Lower leg skin (tissue), 3 donors: ENCODE measurements at regions not wholly inside any gene's neighbourhood (a gene's known extent, or its start where the extent isn't known, plus 50 kb on each side); places are given as distances from the start of the nearest gene placed in this dataset.

ENCODE experiments used
- POLR2A ChIP-seq, 2 donors: fragments of 450-650 bp; IDR thresholded peaks; one replicate each; pipeline ENCODE4 v1.6.1; 2016 to 2017; ENCODE audit warnings: antibody characterized with exemption in 2 of 2, mild to moderate bottlenecking in 1 of 2, moderate library complexity in 1 of 2
- TF ChIP-seq, protein P1 (sequence below), 3 donors: fragments of 450-650 bp; IDR thresholded peaks; one replicate each; pipeline ENCODE4 v1.5.1; 2016; ENCODE audit warnings: antibody characterized with exemption in 3 of 3, mild to moderate bottlenecking in 3 of 3, moderate library complexity in 2 of 3

DNA sequence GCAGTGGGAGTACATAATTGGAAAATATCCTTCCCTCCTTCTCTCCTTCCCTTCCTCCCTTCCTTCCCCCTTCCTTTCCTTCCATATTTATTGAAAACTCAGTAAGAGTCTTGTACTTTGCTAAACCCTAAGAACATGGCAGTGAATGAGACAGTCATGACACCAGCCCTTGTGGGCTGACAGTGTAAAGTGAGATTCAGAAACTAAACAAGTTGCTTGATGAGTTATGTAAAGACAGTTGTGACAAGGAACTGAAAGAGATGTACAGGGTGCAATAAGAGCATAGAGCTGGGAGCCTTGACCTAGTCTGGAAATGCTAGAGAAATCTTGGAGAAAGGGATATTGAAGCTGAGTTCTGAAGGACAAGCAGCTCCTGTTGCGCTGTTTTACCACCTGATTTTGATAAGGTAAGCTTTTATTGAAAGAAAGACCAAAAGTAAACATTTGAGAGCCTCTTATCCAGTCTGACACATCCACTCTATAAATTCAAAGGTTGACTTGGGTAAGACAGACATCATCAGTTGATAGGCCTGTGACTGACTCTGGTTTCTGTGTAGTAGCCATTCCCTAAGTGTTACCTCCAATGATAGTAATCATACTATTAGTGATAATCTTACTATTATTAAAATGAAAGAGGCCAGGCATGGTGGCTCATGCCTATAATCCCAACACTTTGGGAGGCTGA lies 66.5 kb upstream of the SKOR2 start:
- TF ChIP-seq, protein P1, sequence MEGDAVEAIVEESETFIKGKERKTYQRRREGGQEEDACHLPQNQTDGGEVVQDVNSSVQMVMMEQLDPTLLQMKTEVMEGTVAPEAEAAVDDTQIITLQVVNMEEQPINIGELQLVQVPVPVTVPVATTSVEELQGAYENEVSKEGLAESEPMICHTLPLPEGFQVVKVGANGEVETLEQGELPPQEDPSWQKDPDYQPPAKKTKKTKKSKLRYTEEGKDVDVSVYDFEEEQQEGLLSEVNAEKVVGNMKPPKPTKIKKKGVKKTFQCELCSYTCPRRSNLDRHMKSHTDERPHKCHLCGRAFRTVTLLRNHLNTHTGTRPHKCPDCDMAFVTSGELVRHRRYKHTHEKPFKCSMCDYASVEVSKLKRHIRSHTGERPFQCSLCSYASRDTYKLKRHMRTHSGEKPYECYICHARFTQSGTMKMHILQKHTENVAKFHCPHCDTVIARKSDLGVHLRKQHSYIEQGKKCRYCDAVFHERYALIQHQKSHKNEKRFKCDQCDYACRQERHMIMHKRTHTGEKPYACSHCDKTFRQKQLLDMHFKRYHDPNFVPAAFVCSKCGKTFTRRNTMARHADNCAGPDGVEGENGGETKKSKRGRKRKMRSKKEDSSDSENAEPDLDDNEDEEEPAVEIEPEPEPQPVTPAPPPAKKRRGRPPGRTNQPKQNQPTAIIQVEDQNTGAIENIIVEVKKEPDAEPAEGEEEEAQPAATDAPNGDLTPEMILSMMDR (IDR thresholded peaks at IDR 0.05), result no peak
- no peak for TF ChIP-seq POLR2A (IDR thresholded peaks at IDR 0.05)
